Keratinocyte (primary cell): ENCODE measurements at regions not wholly inside any gene's neighbourhood (a gene's known extent, or its start where the extent isn't known, plus 50 kb on each side); places are given as distances from the start of the nearest gene placed in this dataset.

Experiments used
- DNase-seq: peaks from one replicate; pipeline ENCODE4 v3.0.0-alpha.2; 2011; ENCODE audit warnings: low read depth, missing footprints, low spot score
- FAIRE-seq: peaks from 2 replicates; lab custom pipeline; 2011; peaks lifted over from hg19 to GRCh38; lab: Jason Lieb, UNC
- H2AFZ ChIP-seq: 2 replicates; pipeline ENCODE4 v1.6.0; 2012; ENCODE audit warnings: low read length, control low read depth, inconsistent platforms; ENCODE audit not compliant: control insufficient read depth
- H3K27ac ChIP-seq: 2 replicates; pipeline ENCODE4 v1.5.1; 2011; ENCODE audit warnings: low read length; ENCODE audit not compliant: control insufficient read depth, insufficient read depth
- H3K27me3 ChIP-seq: 3 replicates; pipeline ENCODE4 v1.6.0; 2011; ENCODE audit warnings: low read length; ENCODE audit not compliant: control insufficient read depth, insufficient read depth; ENCODE audit errors: extremely low read depth
- H3K36me3 ChIP-seq, 2 experiments: 2 replicates in 1 of 2; 3 replicates in 1 of 2; pipeline ENCODE4 v1.5.1; 2011; ENCODE audit warnings: low read length in 2 of 2, mild to moderate bottlenecking in 1 of 2; ENCODE audit not compliant: control insufficient read depth in 2 of 2, insufficient read depth in 2 of 2; ENCODE audit errors: extremely low read depth in 1 of 2
- H3K4me1 ChIP-seq: 3 replicates; pipeline ENCODE4 v1.5.1; 2011; ENCODE audit warnings: low read length; ENCODE audit not compliant: control insufficient read depth, insufficient read depth; ENCODE audit errors: extremely low read depth
- H3K4me2 ChIP-seq: 3 replicates; pipeline ENCODE4 v1.6.0; 2011; ENCODE audit warnings: low read depth, low read length; ENCODE audit not compliant: control insufficient read depth, insufficient read depth; ENCODE audit errors: extremely low read depth
- H3K4me3 ChIP-seq, 3 experiments: fragments of 200-600 bp in 1 of 3; sonication (generic) in 1 of 3; 2 replicates in 2 of 3; 3 replicates in 1 of 3; pipeline ENCODE4 v1.5.1; 2011 to 2016; ENCODE audit warnings: low read length in 3 of 3, mild to moderate bottlenecking in 3 of 3, control low read depth in 2 of 3, inconsistent platforms in 1 of 3, low read depth in 1 of 3, mixed read lengths in 1 of 3, mixed run types in 1 of 3, moderate library complexity in 1 of 3; ENCODE audit not compliant: control insufficient read depth in 2 of 3, insufficient read depth in 2 of 3; ENCODE audit errors: extremely low read depth in 1 of 3
- H3K79me2 ChIP-seq: 2 replicates; pipeline ENCODE4 v1.6.0; 2012; ENCODE audit warnings: low read length; ENCODE audit not compliant: control insufficient read depth, insufficient read depth
- H3K9ac ChIP-seq: 3 replicates; pipeline ENCODE4 v1.6.0; 2011; ENCODE audit warnings: low read length; ENCODE audit not compliant: control insufficient read depth, insufficient read depth; ENCODE audit errors: extremely low read depth
- H3K9me1 ChIP-seq: 3 replicates; pipeline ENCODE4 v1.6.0; 2011; ENCODE audit warnings: low read length; ENCODE audit not compliant: control insufficient read depth, insufficient read depth; ENCODE audit errors: extremely low read depth
- H3K9me3 ChIP-seq: 2 replicates; pipeline ENCODE4 v1.5.1; 2012; ENCODE audit warnings: low read depth, low read length; ENCODE audit not compliant: control insufficient read depth
- H4K20me1 ChIP-seq: 3 replicates; pipeline ENCODE4 v1.6.0; 2011; ENCODE audit warnings: low read length; ENCODE audit not compliant: control insufficient read depth, insufficient read depth; ENCODE audit errors: extremely low read depth
- CTCF ChIP-seq, 3 experiments: IDR thresholded peaks in 1 of 3; conservative IDR thresholded peaks in 1 of 3; optimal IDR thresholded peaks in 1 of 3; 2 replicates in 2 of 3; 3 replicates in 1 of 3; pipeline versions ENCODE3 to v1.5.1; 2011; ENCODE audit warnings: low read length in 3 of 3, mild to moderate bottlenecking in 3 of 3, moderate library complexity in 2 of 3, control low read depth in 1 of 3, inconsistent platforms in 1 of 3; ENCODE audit not compliant: insufficient read depth in 2 of 3; ENCODE audit errors: extremely low read depth in 1 of 3
- EZH2 ChIP-seq: IDR thresholded peaks from one replicate; pipeline ENCODE4 v1.6.1; 2012; ENCODE audit warnings: inconsistent platforms, mild to moderate bottlenecking, low read length, moderate library complexity
- dilution Hi-C: fragments of 300-500 bp; cut with MboI; formaldehyde crosslinking; loops from one replicate; pipeline ENCODE4 v1.7.0; 2020; ENCODE audit warnings: low sequenced_read_pairs; ENCODE audit not compliant: extremely low pct_ligation_motif_present

DNA sequence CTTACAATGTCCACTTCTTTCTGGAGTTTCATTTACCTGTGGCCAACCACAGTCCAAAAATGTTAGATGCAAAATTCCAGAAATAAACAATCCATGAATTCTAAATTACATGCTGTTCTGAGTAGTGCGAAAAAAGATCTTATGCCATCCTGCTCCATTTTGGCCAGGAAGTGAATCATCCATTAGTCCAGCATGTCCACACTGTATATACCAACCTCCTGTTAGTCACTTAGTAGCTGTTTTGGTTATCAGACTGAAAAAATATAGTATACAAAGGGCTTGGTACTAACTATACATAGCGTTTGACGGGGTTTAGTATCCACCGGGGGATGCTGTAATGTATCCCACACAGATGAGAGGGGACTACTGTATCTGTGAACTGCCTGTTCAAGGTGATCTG is 618.0 kb upstream of the ARGLU1 start:
- Histone ChIP-seq H3K27ac (no peak overlapping the region), H3K9me3 (peaks cover 3% of the 10 kb centered on the region), H3K4me3 (no peak overlapping the region), H3K9me1 (no peaks in the 10 kb centered on the region), H3K27me3 (no peaks in the 10 kb centered on the region), H3K9ac (no peak overlapping the region), H3K4me2 (no peak overlapping the region), H3K79me2 (no peaks in the 10 kb centered on the region), H4K20me1 (no peaks in the 10 kb centered on the region), H3K36me3 (no peaks in the 10 kb centered on the region), H2AFZ (no peak overlapping the region), H3K4me1 (no peaks in the 10 kb centered on the region)
- FAIRE-seq (no peak), DNase-seq (no peak)
- dilution Hi-C loops, result no loop called here
- TF ChIP-seq CTCF (optimal IDR thresholded peaks at IDR 0.05 in 1 of 3, IDR thresholded peaks at IDR 0.05 in 1 of 3, conservative IDR thresholded peaks at IDR 0.05 in 1 of 3; ENCODE audit: extremely low read depth in 1 of 3, insufficient read depth in 2 of 3, low read length in 3 of 3), result no peak
- TF ChIP-seq EZH2, result no peak

- no peak for FAIRE-seq
- no peak for TF ChIP-seq CTCF (optimal IDR thresholded peaks at IDR 0.05 in 1 of 3, IDR thresholded peaks at IDR 0.05 in 1 of 3, conservative IDR thresholded peaks at IDR 0.05 in 1 of 3; ENCODE audit: extremely low read depth in 1 of 3, insufficient read depth in 2 of 3, low read length in 3 of 3)
- TF ChIP-seq EZH2, result no peak
These were observed 602.5 kb upstream of the ARGLU1 start for GRCh38 chr13:107170270-107170931.

More at GRCh38 chr13:107170270-107170931, 602.5 kb upstream of the ARGLU1 start:
- Histone ChIP-seq H3K9ac (no peak overlapping the region), H3K9me3 (no peaks in the 10 kb centered on the region), H3K27ac (no peak overlapping the region), H3K4me2 (no peak overlapping the region), H2AFZ (no peak overlapping the region), H3K27me3 (no peaks in the 10 kb centered on the region), H3K79me2 (no peaks in the 10 kb centered on the region), H3K36me3 (no peaks in the 10 kb centered on the region), H3K9me1 (no peaks in the 10 kb centered on the region), H4K20me1 (no peaks in the 10 kb centered on the region), H3K4me1 (no peaks in the 10 kb centered on the region), H3K4me3 (no peak overlapping the region)
- DNase-seq, result no peak
- dilution Hi-C loops, result no loop called here
